ENCODE measurements at regions not wholly inside any gene's neighbourhood (a gene's known extent, or its start where the extent isn't known, plus 50 kb on each side); places are given as distances from the start of the nearest gene placed in this dataset.
A peak's percentile ranks its signal among the peaks of the same experiment; 100 is the strongest.

GRCh38 chr20:52826321-52826720 lies 145.8 kb upstream of the TSHZ2 start:
- no peak for ATAC-seq
- intact Hi-C loops (cut with DNase I): no loop called here
- no peak for DNase-seq

GRCh38 chr20:52824494-52825216 lies 147.5 kb upstream of the TSHZ2 start:
- ATAC-seq (no peak), DNase-seq (no peak)
- intact Hi-C loops (cut with DNase I): no loop called here

GRCh38 chr20:52823303-52823702 lies 148.9 kb upstream of the TSHZ2 start:
- DNase-seq: no peak
- ATAC-seq: no peak
- intact Hi-C loops (cut with DNase I): no loop called here

DNA sequence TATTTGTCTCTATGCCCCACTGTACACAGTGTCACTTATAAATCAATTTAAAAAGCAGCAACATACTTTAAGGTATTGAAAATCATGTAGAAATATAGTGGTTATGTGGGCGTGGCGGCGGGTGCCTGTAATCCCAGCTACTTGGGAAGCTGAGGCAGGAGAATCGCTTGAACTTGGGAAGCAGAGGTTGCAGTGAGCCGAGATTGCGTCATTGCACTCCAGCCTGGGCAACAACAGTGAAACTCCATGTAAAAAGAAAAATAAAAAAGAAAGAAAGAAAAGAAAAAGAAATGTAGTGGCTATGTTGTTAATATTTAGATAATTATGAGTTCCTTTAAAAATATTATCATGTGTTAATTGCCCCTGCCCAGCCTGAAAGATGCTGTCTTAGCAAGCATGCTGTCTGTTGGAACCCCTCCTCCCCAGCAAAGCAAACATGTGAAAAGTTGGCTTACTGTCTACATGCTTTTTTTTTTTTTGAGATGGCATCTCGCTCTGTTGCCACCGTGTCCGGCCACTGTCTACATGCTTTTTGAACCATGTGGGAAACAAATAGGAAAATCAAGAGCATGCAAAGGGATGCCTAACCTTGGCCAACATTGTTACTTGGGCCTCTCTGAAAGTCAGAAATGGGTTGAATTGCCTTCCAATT lies 151.4 kb upstream of the TSHZ2 start:
- DNase-seq (no peak), ATAC-seq (no peak)
- intact Hi-C loops (cut with DNase I): no loop called here

DNA sequence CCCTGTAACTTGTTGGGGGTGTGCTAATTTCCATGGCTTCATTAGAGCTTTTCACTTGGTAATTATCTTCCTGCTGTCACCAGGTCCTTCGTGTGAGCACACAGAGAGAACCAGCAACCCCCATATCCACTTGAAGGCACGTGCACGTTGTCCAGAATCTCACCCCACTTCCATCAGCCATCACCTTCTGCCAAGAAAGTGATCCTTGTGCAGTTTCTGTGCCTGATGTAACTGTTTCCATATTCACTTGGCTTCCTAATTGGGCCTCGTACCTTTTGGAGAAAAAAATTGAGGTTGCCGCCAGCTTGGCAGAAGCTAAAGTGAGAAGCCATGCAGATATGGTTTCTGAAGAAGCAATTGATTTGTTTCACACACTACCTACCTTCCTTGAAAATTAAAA lies 153.7 kb upstream of the TSHZ2 start:
- no peak for DNase-seq
- intact Hi-C loops (cut with DNase I): no loop called here
- no peak for ATAC-seq

DNA sequence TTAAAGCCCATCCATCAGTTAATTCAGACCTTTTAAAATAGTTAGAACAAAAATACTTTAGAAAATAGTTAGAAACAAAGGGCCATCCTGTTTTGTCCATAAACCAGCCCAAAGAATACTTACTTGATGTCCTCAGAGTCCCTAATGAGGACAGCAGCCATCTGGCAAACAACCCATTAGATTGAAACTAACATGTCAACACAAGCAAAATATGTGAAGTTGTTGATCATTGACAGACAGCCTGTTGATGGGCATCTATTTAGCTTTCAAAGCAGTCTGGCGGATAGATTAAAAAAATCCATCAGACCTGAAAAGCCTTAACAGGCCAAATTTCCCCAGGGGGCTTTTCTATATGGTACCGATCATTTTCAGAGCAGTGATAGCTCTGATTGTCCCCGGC lies 154.2 kb upstream of the TSHZ2 start:
- DNase-seq: no peak
- intact Hi-C loops (cut with DNase I): no loop called here
- ATAC-seq: no peak

DNA sequence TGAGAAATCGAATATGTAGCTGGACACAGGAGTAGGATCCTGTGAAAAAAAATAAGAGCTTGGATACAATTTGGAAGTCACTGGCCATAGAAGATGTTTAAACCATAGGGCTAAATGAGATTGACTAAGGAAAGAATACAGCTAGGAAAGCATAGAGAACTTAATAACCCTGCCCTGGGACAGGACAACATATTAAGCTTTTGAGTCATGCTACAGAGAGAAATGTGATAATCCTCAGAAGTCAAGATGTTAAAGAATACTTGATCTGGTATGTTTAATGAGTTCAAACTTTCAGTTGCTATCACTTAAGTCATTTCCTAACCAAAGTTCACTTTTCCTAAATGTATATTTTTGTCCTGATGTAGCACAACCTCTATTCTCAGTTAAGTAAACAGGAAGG lies 154.6 kb upstream of the TSHZ2 start:
- ATAC-seq (no peak), DNase-seq (no peak)
- intact Hi-C loops (cut with DNase I): no loop called here

GRCh38 chr20:52814371-52814770 lies 157.8 kb upstream of the TSHZ2 start:
- no peak for ATAC-seq
- intact Hi-C loops (cut with DNase I): no loop called here
- no peak for DNase-seq

DNA sequence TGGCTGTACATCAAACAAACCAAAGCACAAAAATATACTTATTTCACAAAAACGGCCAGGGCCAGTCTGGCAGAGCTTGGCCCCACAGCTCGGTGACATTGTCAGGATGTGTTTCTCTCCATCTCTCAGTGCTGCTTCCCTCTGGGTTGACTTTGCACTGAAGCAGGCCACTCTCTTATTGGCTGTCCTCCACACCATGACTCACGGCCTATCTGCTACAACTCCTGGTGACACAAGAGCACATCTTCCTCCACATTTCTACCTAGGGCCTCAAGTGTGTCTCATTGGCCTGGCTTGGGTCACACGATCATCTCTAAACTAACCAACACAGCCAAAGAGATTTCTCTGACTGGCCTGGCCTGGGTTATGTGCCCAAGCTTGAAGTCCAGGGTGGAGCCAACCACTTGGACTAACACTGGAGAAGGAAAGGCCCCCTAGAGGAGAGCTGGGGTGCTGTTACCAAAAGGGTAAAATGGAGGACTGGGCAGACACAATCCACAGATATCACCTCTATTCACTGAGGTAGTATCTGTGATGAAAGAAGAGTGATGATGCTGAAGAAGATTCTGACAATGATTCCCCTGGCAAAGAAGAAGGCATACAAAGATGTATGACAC lies 159.8 kb upstream of the TSHZ2 start:
- ATAC-seq (no peak), DNase-seq (no peak)
- intact Hi-C loops (cut with DNase I): no loop called here

DNA sequence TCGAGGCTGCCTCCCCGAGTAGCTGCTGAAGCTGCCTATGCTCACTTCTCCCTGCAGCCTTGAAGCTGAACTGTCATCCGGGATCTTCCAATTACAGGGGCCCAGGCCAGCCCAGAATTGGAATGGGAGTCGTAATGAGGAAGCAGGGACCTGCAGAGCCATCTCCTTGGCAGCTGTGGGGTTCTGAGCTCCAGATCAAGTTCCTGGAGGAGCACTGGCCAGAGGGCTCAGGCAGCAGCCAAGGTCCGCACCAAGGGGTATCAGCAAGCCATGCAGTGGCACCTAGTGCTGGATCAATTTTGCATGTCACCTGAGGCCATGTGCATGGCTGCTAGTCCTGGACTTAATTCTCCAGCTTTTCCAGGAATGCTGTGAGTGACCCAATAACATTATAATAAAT lies 163.2 kb upstream of the TSHZ2 start:
- intact Hi-C loops (cut with DNase I): no loop called here
- ATAC-seq: no peak
- no peak for DNase-seq

DNA sequence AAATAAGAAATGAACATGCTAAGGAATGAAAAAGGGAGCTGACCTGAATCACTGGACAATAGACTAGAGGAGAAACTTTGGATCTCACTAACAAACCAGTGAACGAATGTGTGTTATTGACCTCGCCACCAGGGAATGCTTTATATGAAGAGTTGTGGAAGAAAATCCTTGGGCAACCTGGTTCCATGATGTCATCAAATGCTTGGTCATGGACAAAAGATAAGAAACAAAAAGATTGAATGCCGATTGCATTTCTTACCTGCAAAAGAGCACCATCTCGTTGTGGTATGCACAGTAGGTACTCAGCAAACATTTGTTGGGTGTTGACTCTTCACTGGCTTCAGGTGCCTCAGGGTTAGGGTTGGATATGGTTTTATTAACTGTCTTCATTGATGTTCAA lies 165.2 kb upstream of the TSHZ2 start:
- intact Hi-C loops (cut with DNase I): no loop called here
- ATAC-seq (no peak), DNase-seq (no peak)

GRCh38 chr20:52805843-52806242 lies 166.3 kb upstream of the TSHZ2 start:
- no peak for ATAC-seq
- no peak for DNase-seq
- intact Hi-C loops (cut with DNase I): no loop called here

- no peak for ATAC-seq
- intact Hi-C loops (cut with DNase I): no loop called here
- DNase-seq: no peak
Measured at GRCh38 chr20:52805296-52805571, 166.9 kb upstream of the TSHZ2 start.

DNA sequence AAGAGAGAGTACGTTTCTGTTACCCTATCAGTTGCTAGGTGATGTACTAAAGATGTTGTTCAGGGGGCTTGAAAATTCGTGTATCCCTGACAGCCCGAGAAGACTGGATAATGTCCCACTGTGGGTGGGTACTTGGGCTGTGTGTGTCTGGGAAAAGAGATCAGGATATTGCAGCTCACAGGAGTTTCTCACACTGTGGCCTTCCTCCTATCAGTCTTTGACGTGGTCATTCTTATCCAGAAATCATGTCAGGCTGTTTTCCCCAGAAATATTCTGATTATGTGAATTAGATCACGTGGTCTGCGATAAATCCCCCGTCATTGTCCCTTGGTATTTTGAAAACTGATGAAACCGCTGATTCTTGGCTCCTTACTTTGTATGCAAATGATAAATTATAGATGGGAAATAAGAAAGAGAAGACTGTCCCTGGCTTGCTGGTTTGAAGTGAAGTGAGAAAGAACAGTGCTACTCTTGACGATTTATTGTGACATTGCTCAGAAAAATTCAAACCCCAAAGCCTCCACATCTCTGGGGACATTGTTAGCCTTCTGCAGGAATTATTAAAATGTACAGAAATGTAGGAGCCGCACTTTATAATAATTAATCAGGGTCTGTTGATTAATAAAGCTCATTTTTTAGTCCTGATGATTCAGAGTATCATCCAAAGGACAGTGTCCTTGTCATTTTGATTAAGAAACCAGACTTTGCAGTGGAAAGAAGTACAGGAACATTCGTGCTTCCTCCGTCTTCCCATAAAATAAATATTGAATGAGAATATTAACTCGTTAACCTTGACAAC lies 167.5 kb upstream of the TSHZ2 start:
- DNase-seq (no peak), ATAC-seq (no peak)
- intact Hi-C loops (cut with DNase I): no loop called here

- ATAC-seq (peak in 1 of 2 donors; percentile 57), DNase-seq (peak; percentile 26)
- intact Hi-C loops (cut with DNase I): no loop called here
Measured at GRCh38 chr20:52801628-52802006, 170.5 kb upstream of the TSHZ2 start.

DNA sequence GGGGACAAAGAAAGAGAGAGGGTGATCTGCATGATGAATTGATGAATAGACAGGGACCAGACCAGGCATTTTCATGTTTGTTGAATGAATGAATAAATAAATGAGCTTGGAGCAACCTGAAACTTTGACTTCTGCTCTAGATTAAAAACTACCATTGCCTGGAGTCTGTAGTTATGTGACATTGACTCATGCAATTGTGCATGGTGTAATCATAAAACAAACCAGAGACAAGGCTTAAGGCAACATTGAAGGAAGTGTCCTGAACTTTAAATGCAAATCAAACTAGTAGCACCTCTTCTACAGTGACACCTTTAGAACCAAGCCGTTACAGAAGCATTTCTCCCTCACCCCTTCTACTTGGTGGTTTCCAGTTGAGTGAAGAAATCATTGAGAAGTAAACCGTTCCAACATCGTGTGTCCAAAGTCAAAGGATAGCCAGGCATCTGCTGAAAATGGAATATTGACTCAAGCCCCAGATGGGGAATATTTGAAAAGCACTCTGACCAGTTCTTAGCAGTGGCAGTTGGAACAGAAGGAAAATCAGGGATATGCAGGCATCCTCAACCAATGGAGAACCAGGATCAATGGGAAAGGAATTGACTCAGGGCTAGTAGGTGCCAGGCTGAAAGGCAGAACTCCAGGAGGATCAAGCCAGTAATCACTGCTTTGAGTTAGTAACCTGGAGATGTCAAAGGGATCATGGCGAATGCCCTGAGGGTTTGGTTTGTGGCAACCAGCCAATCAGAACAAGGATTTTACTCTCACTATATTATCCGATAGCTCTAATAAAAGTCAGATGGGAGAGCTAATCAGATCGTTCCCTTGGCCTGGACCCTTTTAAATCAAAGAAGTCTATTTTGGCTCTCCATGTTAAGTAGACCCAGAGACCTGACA lies 171.2 kb upstream of the TSHZ2 start:
- ATAC-seq: no peak

GRCh38 chr20:52799130-52799529 lies 173.0 kb upstream of the TSHZ2 start:
- intact Hi-C loops (cut with DNase I): no loop called here
- DNase-seq: no peak
- no peak for ATAC-seq

More for the DNA sequence above, 171.2 kb upstream of the TSHZ2 start:
- intact Hi-C loops (cut with DNase I): no loop called here
- DNase-seq: no peak

- DNase-seq (no peak), ATAC-seq (no peak)
- intact Hi-C loops (cut with DNase I): no loop called here
Measured at GRCh38 chr20:52798124-52798523, 174.0 kb upstream of the TSHZ2 start.

DNA sequence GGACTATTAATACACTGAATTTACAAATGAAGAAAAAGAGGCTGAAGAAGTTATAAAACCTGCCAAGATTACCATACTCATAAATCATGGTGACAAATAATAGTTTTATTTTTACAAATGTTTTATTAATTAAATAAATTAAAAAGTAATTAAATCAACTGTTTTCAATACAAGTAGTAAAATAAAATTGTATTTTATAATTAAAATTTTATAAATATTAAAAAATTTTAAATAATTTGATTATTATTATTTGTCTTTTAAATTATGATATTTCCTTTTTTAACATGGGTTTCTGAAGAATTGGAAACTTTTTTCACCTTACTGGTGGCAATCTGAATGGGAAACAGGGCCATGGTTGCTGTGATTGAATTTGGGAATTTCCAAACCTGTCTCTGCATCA lies 177.3 kb upstream of the TSHZ2 start:
- intact Hi-C loops (cut with DNase I): no loop called here
- DNase-seq (no peak), ATAC-seq (no peak)

Data from left cardiac atrium (tissue), 4 donors.